WTC11 (cell line): ENCODE measurements at regions not wholly inside any gene's neighbourhood (a gene's known extent, or its start where the extent isn't known, plus 50 kb on each side); places are given as distances from the start of the nearest gene placed in this dataset.

ENCODE experiments used
- ATAC-seq: fragments of 200-7000 bp; cut with Tn5 transposase; 2 replicates; pipeline ENCODE4 v1.10.0; 2021; ENCODE audit warnings: mild to moderate bottlenecking, moderate library complexity
- CTCF ChIA-PET: fragments of 300-600 bp; sonication (Branson Sonifier 250); formaldehyde crosslinking; loops from one replicate; lab custom pipeline; 2021; ENCODE audit warnings: antibody characterized with exemption; lab: Charles Lee
- POLR2A ChIA-PET: fragments of 350-600 bp; sonication (Branson Sonifier 250); formaldehyde crosslinking; loops from one replicate; lab custom pipeline; 2021; ENCODE audit warnings: antibody characterized with exemption; lab: Charles Lee
- DNase-seq: peaks from one replicate; pipeline ENCODE4 v3.0.0; 2021; ENCODE audit warnings: low spot score
- H3K27ac Mint-ChIP-seq: 2 replicates; pipeline ENCODE4 v1.8.0; 2021; ENCODE audit warnings: mixed read lengths
- H3K27me3 Mint-ChIP-seq: 2 replicates; pipeline ENCODE4 v1.8.0; 2021; ENCODE audit warnings: low read depth, mild to moderate bottlenecking, moderate library complexity, mixed read lengths
- H3K36me3 Mint-ChIP-seq: 2 replicates; pipeline ENCODE4 v1.8.0; 2021; ENCODE audit warnings: mixed read lengths
- H3K4me1 Mint-ChIP-seq: 2 replicates; pipeline ENCODE4 v1.8.0; 2022; ENCODE audit warnings: mixed read lengths
- H3K4me3 Mint-ChIP-seq: 2 replicates; pipeline ENCODE4 v1.8.0; 2021; ENCODE audit warnings: mild to moderate bottlenecking, moderate library complexity, mixed read lengths
- H3K9me3 Mint-ChIP-seq: 2 replicates; pipeline ENCODE4 v1.8.0; 2021; ENCODE audit warnings: mixed read lengths
- AFF4 ChIP-seq: sonication (generic); formaldehyde crosslinking; IDR thresholded peaks from 2 replicates; pipeline ENCODE4 v1.8.1; 2023; ENCODE audit warnings: mild to moderate bottlenecking, missing genetic modification reagents, borderline replicate concordance
- ATF3 ChIP-seq: sonication (generic); formaldehyde crosslinking; conservative IDR thresholded peaks from 2 replicates; pipeline ENCODE4 v1.8.1; 2022; ENCODE audit warnings: mild to moderate bottlenecking, missing genetic modification reagents
- CREB1 ChIP-seq: sonication (generic); formaldehyde crosslinking; IDR thresholded peaks from 2 replicates; pipeline ENCODE4 v1.8.0; 2023; ENCODE audit warnings: mild to moderate bottlenecking, missing genetic modification reagents
- FOXJ3 ChIP-seq: sonication (generic); formaldehyde crosslinking; IDR thresholded peaks from 2 replicates; pipeline ENCODE4 v1.9.0; 2021; ENCODE audit warnings: missing genetic modification reagents, mild to moderate bottlenecking, borderline replicate concordance
- FOXP1 ChIP-seq: sonication (generic); formaldehyde crosslinking; IDR thresholded peaks from 2 replicates; pipeline ENCODE4 v1.8.0; 2022; ENCODE audit warnings: missing genetic modification reagents, mild to moderate bottlenecking, moderate library complexity, borderline replicate concordance
- IRF2 ChIP-seq: sonication (generic); formaldehyde crosslinking; IDR thresholded peaks from 2 replicates; pipeline ENCODE4 v1.8.0; 2022; ENCODE audit warnings: low read depth, missing genetic modification reagents, borderline replicate concordance
- KAT7 ChIP-seq: sonication (generic); formaldehyde crosslinking; IDR thresholded peaks from 2 replicates; pipeline ENCODE4 v1.8.1; 2023; ENCODE audit warnings: missing genetic modification reagents, mild to moderate bottlenecking, borderline replicate concordance
- NFYB ChIP-seq: sonication (generic); formaldehyde crosslinking; conservative IDR thresholded peaks from 2 replicates; pipeline ENCODE4 v1.8.0; 2022; ENCODE audit warnings: low read depth, missing genetic modification reagents
- PRRX2 ChIP-seq: fragments of 250-450 bp; sonication (Bioruptor Pico); IDR thresholded peaks from 2 replicates; pipeline ENCODE4 v1.8.0; 2021; ENCODE audit warnings: mild to moderate bottlenecking
- SOX15 ChIP-seq: fragments of 250-450 bp; sonication (Bioruptor Pico); IDR thresholded peaks from 2 replicates; pipeline ENCODE4 v1.9.0; 2021; ENCODE audit warnings: mild to moderate bottlenecking
- TCF7 ChIP-seq: sonication (generic); formaldehyde crosslinking; IDR thresholded peaks from 2 replicates; pipeline ENCODE4 v1.8.0; 2022; ENCODE audit warnings: mild to moderate bottlenecking, low read depth, missing genetic modification reagents, moderate library complexity
- TEAD4 ChIP-seq: sonication (generic); formaldehyde crosslinking; IDR thresholded peaks from 2 replicates; pipeline ENCODE4 v1.8.0; 2022; ENCODE audit warnings: mild to moderate bottlenecking, missing genetic modification reagents
- ZBTB43 ChIP-seq: sonication (generic); formaldehyde crosslinking; IDR thresholded peaks from 2 replicates; pipeline ENCODE4 v1.8.1; 2023; ENCODE audit warnings: mild to moderate bottlenecking, missing genetic modification reagents
- ZNF232 ChIP-seq: sonication (generic); formaldehyde crosslinking; IDR thresholded peaks from 2 replicates; pipeline ENCODE4 v1.8.0; 2022; ENCODE audit warnings: mild to moderate bottlenecking, missing genetic modification reagents
- ZNF416 ChIP-seq: fragments of 250-450 bp; sonication (Bioruptor Pico); IDR thresholded peaks from 2 replicates; pipeline ENCODE4 v1.9.0; 2021; ENCODE audit warnings: mild to moderate bottlenecking, inconsistent platforms
- ZSCAN18 ChIP-seq: fragments of 250-450 bp; sonication (Bioruptor Pico); IDR thresholded peaks from 2 replicates; pipeline ENCODE4 v2.1.2; 2022; ENCODE audit warnings: mild to moderate bottlenecking, moderate library complexity
- TF ChIP-seq, protein P1 (sequence below): sonication (generic); formaldehyde crosslinking; IDR thresholded peaks from 2 replicates; pipeline ENCODE4 v1.8.1; 2023; ENCODE audit warnings: mild to moderate bottlenecking, missing genetic modification reagents, moderate library complexity
- TF ChIP-seq, protein P2 (sequence below): sonication (generic); formaldehyde crosslinking; IDR thresholded peaks from 2 replicates; pipeline ENCODE4 v1.8.1; 2022; ENCODE audit warnings: low read depth, mild to moderate bottlenecking, moderate library complexity, missing genetic modification reagents, borderline replicate concordance

- no peak for TF ChIP-seq ZNF416
- TF ChIP-seq IRF2 (CRISPR knock-in tag): no peak
- TF ChIP-seq ZNF232 (CRISPR knock-in tag): no peak
- no peak for TF ChIP-seq CREB1 (CRISPR knock-in tag)
- no peak for TF ChIP-seq PRRX2 (CRISPR knock-in tag)
- no peak for TF ChIP-seq ZSCAN18 (CRISPR knock-in tag)
- TF ChIP-seq, protein P1, sequence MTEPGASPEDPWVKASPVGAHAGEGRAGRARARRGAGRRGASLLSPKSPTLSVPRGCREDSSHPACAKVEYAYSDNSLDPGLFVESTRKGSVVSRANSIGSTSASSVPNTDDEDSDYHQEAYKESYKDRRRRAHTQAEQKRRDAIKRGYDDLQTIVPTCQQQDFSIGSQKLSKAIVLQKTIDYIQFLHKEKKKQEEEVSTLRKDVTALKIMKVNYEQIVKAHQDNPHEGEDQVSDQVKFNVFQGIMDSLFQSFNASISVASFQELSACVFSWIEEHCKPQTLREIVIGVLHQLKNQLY (CRISPR knock-in tag): no peak
- TF ChIP-seq KAT7 (CRISPR knock-in tag): no peak
- no peak for TF ChIP-seq ZBTB43 (CRISPR knock-in tag)
- no peak for TF ChIP-seq FOXJ3 (CRISPR knock-in tag)
- no peak for TF ChIP-seq NFYB
- no peak for TF ChIP-seq TEAD4
Observed at GRCh38 chr12:4069670-4070010, 196.4 kb upstream of the PARP11 start (continued).

DNA sequence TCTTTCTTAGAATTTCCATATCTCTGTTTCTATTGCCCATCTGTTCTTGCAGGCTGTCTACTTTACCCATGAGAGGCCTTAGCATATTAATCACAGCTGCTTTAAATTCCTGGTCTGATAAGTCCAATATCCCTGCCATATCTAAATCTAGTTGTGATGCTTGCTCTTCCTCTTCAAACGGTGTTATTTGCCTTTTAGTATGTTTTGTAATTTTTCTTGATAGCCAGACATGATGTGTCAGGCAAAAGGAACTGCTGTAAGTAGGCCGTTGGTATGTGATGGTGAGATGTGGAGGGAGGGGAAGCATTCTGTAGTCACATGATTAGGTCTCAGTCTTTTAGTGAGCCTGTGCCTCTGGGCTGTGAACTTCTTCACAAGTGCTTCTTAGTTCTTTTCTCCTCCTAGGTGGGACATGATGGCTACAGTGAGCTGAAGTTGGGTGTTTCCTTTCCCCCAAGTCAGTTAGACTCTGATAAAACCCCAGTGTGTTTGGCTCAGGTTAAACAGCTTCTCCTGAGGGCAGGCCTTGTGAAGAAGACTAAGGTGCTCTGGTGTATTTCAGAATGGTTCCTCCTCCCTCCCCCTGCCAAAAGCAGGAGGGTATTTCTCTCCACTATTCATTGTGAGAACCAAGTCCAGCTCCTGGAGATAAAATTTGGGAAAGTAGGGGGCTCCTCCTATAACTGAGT, 195.9 kb upstream of the PARP11 start:
- ATAC-seq (no peak), DNase-seq (no peak)
- ChIA-PET POLR2A (no interaction called here), CTCF (no interaction called here)
- H3K27me3 Mint-ChIP-seq: no peaks in the 10 kb centered on the region
- H3K9me3 Mint-ChIP-seq: peaks cover 13% of the 10 kb centered on the region
- no peak overlapping the region for H3K4me3 Mint-ChIP-seq
- no peak overlapping the region for H3K27ac Mint-ChIP-seq
- TF ChIP-seq AFF4 (CRISPR knock-in tag): no peak
- TF ChIP-seq SOX15 (CRISPR knock-in tag): no peak
- TF ChIP-seq, protein P2, sequence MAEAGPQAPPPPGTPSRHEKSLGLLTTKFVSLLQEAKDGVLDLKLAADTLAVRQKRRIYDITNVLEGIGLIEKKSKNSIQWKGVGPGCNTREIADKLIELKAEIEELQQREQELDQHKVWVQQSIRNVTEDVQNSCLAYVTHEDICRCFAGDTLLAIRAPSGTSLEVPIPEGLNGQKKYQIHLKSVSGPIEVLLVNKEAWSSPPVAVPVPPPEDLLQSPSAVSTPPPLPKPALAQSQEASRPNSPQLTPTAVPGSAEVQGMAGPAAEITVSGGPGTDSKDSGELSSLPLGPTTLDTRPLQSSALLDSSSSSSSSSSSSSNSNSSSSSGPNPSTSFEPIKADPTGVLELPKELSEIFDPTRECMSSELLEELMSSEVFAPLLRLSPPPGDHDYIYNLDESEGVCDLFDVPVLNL (CRISPR knock-in tag): no peak
- no peak for TF ChIP-seq ATF3 (CRISPR knock-in tag)
- TF ChIP-seq TCF7 (CRISPR knock-in tag): no peak
- no peak for TF ChIP-seq FOXP1 (CRISPR knock-in tag)
- 0 out of 2 replicates have a peak, but pooled peaks cover 4% of the 10 kb centered on the region for H3K36me3 Mint-ChIP-seq
- H3K4me1 Mint-ChIP-seq: no peaks in the 10 kb centered on the region
